ENCODE measurements at regions not wholly inside any gene's neighbourhood (a gene's known extent, or its start where the extent isn't known, plus 50 kb on each side); places are given as distances from the start of the nearest gene placed in this dataset.
"Not testable (repeated sequence)": the region's sequence is repeated elsewhere in the genome, so short reads cannot be mapped to it uniquely, and the experiment has no call there.

- DNase-seq: no peak
Observed at GRCh38 chr2:208686665-208687064, 280.1 kb downstream of the PTH2R start.

GRCh38 chr2:208687720-208688119, 281.1 kb downstream of the PTH2R start:
- DNase-seq: not testable (repeated sequence)

- DNase-seq: no peak
Observed at GRCh38 chr2:208698114-208698513, 291.5 kb downstream of the PTH2R start.

- DNase-seq: no peak
Observed at GRCh38 chr2:208708486-208708885, 301.9 kb downstream of the PTH2R start.

- no peak for DNase-seq
Observed at GRCh38 chr2:208711598-208711997, 305.0 kb downstream of the PTH2R start.

- no peak for DNase-seq
Observed at GRCh38 chr2:208713066-208713745, 306.6 kb downstream of the PTH2R start.

GRCh38 chr2:208718828-208719227, 312.2 kb downstream of the PTH2R start:
- DNase-seq: no peak

GRCh38 chr2:208722731-208723130, 316.1 kb downstream of the PTH2R start:
- DNase-seq: no peak

GRCh38 chr2:208725280-208725679, 318.7 kb downstream of the PTH2R start:
- no peak for DNase-seq

- DNase-seq: no peak
Observed at GRCh38 chr2:208726242-208726641, 319.6 kb downstream of the PTH2R start.

- not testable (repeated sequence) for DNase-seq
Observed at GRCh38 chr2:208751663-208752415, 345.2 kb downstream of the PTH2R start.

GRCh38 chr2:208757364-208757763, 350.8 kb downstream of the PTH2R start:
- no peak for DNase-seq

- DNase-seq: not testable (repeated sequence)
Observed at GRCh38 chr2:208773074-208773473, 366.5 kb downstream of the PTH2R start.

GRCh38 chr2:208781166-208781565, 374.6 kb downstream of the PTH2R start:
- DNase-seq: no peak

GRCh38 chr2:208782097-208782496, 375.5 kb downstream of the PTH2R start:
- DNase-seq: no peak

GRCh38 chr2:208783184-208783583, 376.6 kb downstream of the PTH2R start:
- no peak for DNase-seq

- not testable (repeated sequence) for DNase-seq
Observed at GRCh38 chr2:208784774-208785173, 378.2 kb downstream of the PTH2R start.

- DNase-seq: no peak
Observed at GRCh38 chr2:208791257-208791656, 384.7 kb downstream of the PTH2R start.

GRCh38 chr2:208792766-208793165, 386.2 kb downstream of the PTH2R start:
- DNase-seq: no peak

GRCh38 chr2:208793434-208793833, 386.8 kb downstream of the PTH2R start:
- no peak for DNase-seq

- no peak for DNase-seq
Observed at GRCh38 chr2:208794288-208794975, 387.8 kb downstream of the PTH2R start.

GRCh38 chr2:208798698-208799097, 392.1 kb downstream of the PTH2R start:
- DNase-seq: no peak

- no peak for DNase-seq
Observed at GRCh38 chr2:208799397-208799796, 392.8 kb downstream of the PTH2R start.

- DNase-seq: not testable (repeated sequence)
Observed at GRCh38 chr2:208800887-208801286, 394.3 kb downstream of the PTH2R start.
